ENCODE measurements at regions not wholly inside any gene's neighbourhood (a gene's known extent, or its start where the extent isn't known, plus 50 kb on each side); places are given as distances from the start of the nearest gene placed in this dataset.

- no peaks in the 10 kb centered on the region for H3K79me2 ChIP-seq (ENCODE audit: insufficient read depth)
- no peak overlapping the region for H3K9ac ChIP-seq
- TF ChIP-seq GATA2 (CRISPR knock-in tag; IDR thresholded peaks at IDR 0.05) (no peak), ELF1 (IDR thresholded peaks at IDR 0.05) (no peak), NRF1 (IDR thresholded peaks at IDR 0.05; ENCODE audit: low read depth, low read length) (no peak), FOXM1 (IDR thresholded peaks at IDR 0.05; ENCODE audit: low read depth) (no peak)
- TF ChIP-seq, protein P1, sequence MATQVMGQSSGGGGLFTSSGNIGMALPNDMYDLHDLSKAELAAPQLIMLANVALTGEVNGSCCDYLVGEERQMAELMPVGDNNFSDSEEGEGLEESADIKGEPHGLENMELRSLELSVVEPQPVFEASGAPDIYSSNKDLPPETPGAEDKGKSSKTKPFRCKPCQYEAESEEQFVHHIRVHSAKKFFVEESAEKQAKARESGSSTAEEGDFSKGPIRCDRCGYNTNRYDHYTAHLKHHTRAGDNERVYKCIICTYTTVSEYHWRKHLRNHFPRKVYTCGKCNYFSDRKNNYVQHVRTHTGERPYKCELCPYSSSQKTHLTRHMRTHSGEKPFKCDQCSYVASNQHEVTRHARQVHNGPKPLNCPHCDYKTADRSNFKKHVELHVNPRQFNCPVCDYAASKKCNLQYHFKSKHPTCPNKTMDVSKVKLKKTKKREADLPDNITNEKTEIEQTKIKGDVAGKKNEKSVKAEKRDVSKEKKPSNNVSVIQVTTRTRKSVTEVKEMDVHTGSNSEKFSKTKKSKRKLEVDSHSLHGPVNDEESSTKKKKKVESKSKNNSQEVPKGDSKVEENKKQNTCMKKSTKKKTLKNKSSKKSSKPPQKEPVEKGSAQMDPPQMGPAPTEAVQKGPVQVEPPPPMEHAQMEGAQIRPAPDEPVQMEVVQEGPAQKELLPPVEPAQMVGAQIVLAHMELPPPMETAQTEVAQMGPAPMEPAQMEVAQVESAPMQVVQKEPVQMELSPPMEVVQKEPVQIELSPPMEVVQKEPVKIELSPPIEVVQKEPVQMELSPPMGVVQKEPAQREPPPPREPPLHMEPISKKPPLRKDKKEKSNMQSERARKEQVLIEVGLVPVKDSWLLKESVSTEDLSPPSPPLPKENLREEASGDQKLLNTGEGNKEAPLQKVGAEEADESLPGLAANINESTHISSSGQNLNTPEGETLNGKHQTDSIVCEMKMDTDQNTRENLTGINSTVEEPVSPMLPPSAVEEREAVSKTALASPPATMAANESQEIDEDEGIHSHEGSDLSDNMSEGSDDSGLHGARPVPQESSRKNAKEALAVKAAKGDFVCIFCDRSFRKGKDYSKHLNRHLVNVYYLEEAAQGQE (IDR thresholded peaks at IDR 0.05; ENCODE audit: low read depth, low read length) = no peak
- no peak overlapping the region for H3K27ac ChIP-seq (ENCODE audit: low read depth in 2 of 2, low read length in 1 of 2)
- WGBS (ENCODE audit: low lambda C conversion rate) = 25% methylated on average over 2 of the region's 9 CpGs
- ChIA-PET POLR2A (no interaction called here), CTCF (interaction anchor here (1.0 kb wide), 1 partner anchor 39 kb away, joined by 3 read pairs; no protein-coding TSS in a partner anchor)
- no peaks in the 10 kb centered on the region for H3K36me3 ChIP-seq (replicated peaks in 1 of 2; ENCODE audit: control insufficient read depth in 1 of 2, insufficient read depth in 2 of 2, low read length in 1 of 2)
- H3K9me3 ChIP-seq = no peaks in the 10 kb centered on the region
- H3F3A ChIP-seq (replicated peaks; ENCODE audit: insufficient read depth) = no peaks in the 10 kb centered on the region
- H3K4me3 ChIP-seq (ENCODE audit: low read depth in 2 of 2, low read length in 1 of 2) = no peak overlapping the region
- no peak overlapping the region for H2AFZ ChIP-seq (ENCODE audit: low read depth)
- H4K20me1 ChIP-seq (ENCODE audit: insufficient read depth) = no peaks in the 10 kb centered on the region
- H3K27me3 ChIP-seq (ENCODE audit: insufficient read depth) = no peaks in the 10 kb centered on the region
- no peak overlapping the region for H3K4me2 ChIP-seq
- no peak for DNase-seq
- H3K4me1 ChIP-seq (ENCODE audit: control insufficient read depth in 1 of 2, insufficient read depth in 2 of 2, low read depth in 1 of 2, low read length in 1 of 2) = no peaks in the 10 kb centered on the region
- H3K9me2 ChIP-seq = no peaks in the 10 kb centered on the region
These were observed 64.2 kb upstream of the ATP12A start for GRCh38 chr13:24615911-24616472.

- no peaks in the 10 kb centered on the region for H3K4me1 ChIP-seq (ENCODE audit: control insufficient read depth in 1 of 2, insufficient read depth in 2 of 2, low read depth in 1 of 2, low read length in 1 of 2)
- no peaks in the 10 kb centered on the region for H3K36me3 ChIP-seq (replicated peaks in 1 of 2; ENCODE audit: control insufficient read depth in 1 of 2, insufficient read depth in 2 of 2, low read length in 1 of 2)
- ChIA-PET POLR2A (no interaction called here), CTCF (interaction anchor here (1.0 kb wide), 1 partner anchor 40 kb away, joined by 3 read pairs; no protein-coding TSS in a partner anchor)
- no peak overlapping the region for H3K4me2 ChIP-seq
- DNase-seq = no peak
- no peak overlapping the region for H3K27ac ChIP-seq (ENCODE audit: low read depth in 2 of 2, low read length in 1 of 2)
- H3K9me3 ChIP-seq = no peaks in the 10 kb centered on the region
- no peaks in the 10 kb centered on the region for H3K79me2 ChIP-seq (ENCODE audit: insufficient read depth)
- H3K4me3 ChIP-seq (ENCODE audit: low read depth in 2 of 2, low read length in 1 of 2) = no peak overlapping the region
- no peaks in the 10 kb centered on the region for H3F3A ChIP-seq (replicated peaks; ENCODE audit: insufficient read depth)
- WGBS (ENCODE audit: low lambda C conversion rate) = 82% methylated on average over 4 of the region's 4 CpGs
- no peak overlapping the region for H3K9ac ChIP-seq
- H3K9me2 ChIP-seq = no peaks in the 10 kb centered on the region
- no peak overlapping the region for H2AFZ ChIP-seq (ENCODE audit: low read depth)
- no peaks in the 10 kb centered on the region for H4K20me1 ChIP-seq (ENCODE audit: insufficient read depth)
- H3K27me3 ChIP-seq (ENCODE audit: insufficient read depth) = no peaks in the 10 kb centered on the region
- TF ChIP-seq, protein P1 (IDR thresholded peaks at IDR 0.05; ENCODE audit: low read depth, low read length) = no peak
These were observed 63.7 kb upstream of the ATP12A start for GRCh38 chr13:24616514-24616913.
